SJCRH30 (cell line): ENCODE measurements at regions not wholly inside any gene's neighbourhood (a gene's known extent, or its start where the extent isn't known, plus 50 kb on each side); places are given as distances from the start of the nearest gene placed in this dataset.

Experiments used
- DNase-seq, 2 experiments: peaks; one replicate each; pipeline ENCODE4 v3.0.0-alpha.2; 2015 to 2020
- H3K27ac ChIP-seq: fragments of 250-450 bp; sonication (Bioruptor Pico); 2 replicates; pipeline ENCODE4 v1.5.1; 2020; ENCODE audit warnings: mild to moderate bottlenecking, moderate library complexity
- H3K27me3 ChIP-seq: fragments of 250-450 bp; sonication (Bioruptor Pico); 2 replicates; pipeline ENCODE4 v1.5.1; 2020; ENCODE audit warnings: mild to moderate bottlenecking, moderate library complexity
- H3K36me3 ChIP-seq: fragments of 250-450 bp; sonication (Bioruptor Pico); 2 replicates; pipeline ENCODE4 v1.5.1; 2020; ENCODE audit warnings: mild to moderate bottlenecking, moderate library complexity
- H3K4me1 ChIP-seq: fragments of 250-450 bp; sonication (Bioruptor Pico); 2 replicates; pipeline ENCODE4 v1.5.1; 2020; ENCODE audit warnings: mild to moderate bottlenecking, moderate library complexity
- H3K4me3 ChIP-seq: fragments of 250-450 bp; sonication (Bioruptor Pico); 2 replicates; pipeline ENCODE4 v1.5.1; 2020; ENCODE audit warnings: mild to moderate bottlenecking, moderate library complexity
- H3K9me3 ChIP-seq: fragments of 250-450 bp; sonication (Bioruptor Pico); replicated peaks from 2 replicates; pipeline ENCODE4 v1.5.1; 2020; ENCODE audit warnings: mild to moderate bottlenecking, moderate library complexity

GRCh38 chr3:152218602-152219001 is 50.1 kb upstream of the MBNL1 start:
- no peaks in the 10 kb centered on the region for H3K36me3 ChIP-seq

More at GRCh38 chr3:152218602-152219001, 50.1 kb upstream of the MBNL1 start:
- H3K27me3 ChIP-seq: no peaks in the 10 kb centered on the region
- H3K9me3 ChIP-seq: no peaks in the 10 kb centered on the region
- no peaks in the 10 kb centered on the region for H3K4me1 ChIP-seq
- H3K4me3 ChIP-seq: no peak overlapping the region
- DNase-seq: no peak
- H3K27ac ChIP-seq: no peak overlapping the region
